Keratinocyte (primary cell): ENCODE measurements at regions not wholly inside any gene's neighbourhood (a gene's known extent, or its start where the extent isn't known, plus 50 kb on each side); places are given as distances from the start of the nearest gene placed in this dataset.

Experiments
- DNase-seq: peaks from one replicate; pipeline ENCODE4 v3.0.0-alpha.2; 2011; ENCODE audit warnings: low read depth, missing footprints, low spot score
- FAIRE-seq: peaks from 2 replicates; lab custom pipeline; 2011; peaks lifted over from hg19 to GRCh38; lab: Jason Lieb, UNC
- H2AFZ ChIP-seq: 2 replicates; pipeline ENCODE4 v1.6.0; 2012; ENCODE audit warnings: low read length, control low read depth, inconsistent platforms; ENCODE audit not compliant: control insufficient read depth
- H3K27ac ChIP-seq: 2 replicates; pipeline ENCODE4 v1.5.1; 2011; ENCODE audit warnings: low read length; ENCODE audit not compliant: control insufficient read depth, insufficient read depth
- H3K27me3 ChIP-seq: 3 replicates; pipeline ENCODE4 v1.6.0; 2011; ENCODE audit warnings: low read length; ENCODE audit not compliant: control insufficient read depth, insufficient read depth; ENCODE audit errors: extremely low read depth
- H3K36me3 ChIP-seq, 2 experiments: 2 replicates in 1 of 2; 3 replicates in 1 of 2; pipeline ENCODE4 v1.5.1; 2011; ENCODE audit warnings: low read length in 2 of 2, mild to moderate bottlenecking in 1 of 2; ENCODE audit not compliant: control insufficient read depth in 2 of 2, insufficient read depth in 2 of 2; ENCODE audit errors: extremely low read depth in 1 of 2
- H3K4me1 ChIP-seq: 3 replicates; pipeline ENCODE4 v1.5.1; 2011; ENCODE audit warnings: low read length; ENCODE audit not compliant: control insufficient read depth, insufficient read depth; ENCODE audit errors: extremely low read depth
- H3K4me2 ChIP-seq: 3 replicates; pipeline ENCODE4 v1.6.0; 2011; ENCODE audit warnings: low read depth, low read length; ENCODE audit not compliant: control insufficient read depth, insufficient read depth; ENCODE audit errors: extremely low read depth
- H3K4me3 ChIP-seq, 3 experiments: fragments of 200-600 bp in 1 of 3; sonication (generic) in 1 of 3; 2 replicates in 2 of 3; 3 replicates in 1 of 3; pipeline ENCODE4 v1.5.1; 2011 to 2016; ENCODE audit warnings: low read length in 3 of 3, mild to moderate bottlenecking in 3 of 3, control low read depth in 2 of 3, inconsistent platforms in 1 of 3, low read depth in 1 of 3, mixed read lengths in 1 of 3, mixed run types in 1 of 3, moderate library complexity in 1 of 3; ENCODE audit not compliant: control insufficient read depth in 2 of 3, insufficient read depth in 2 of 3; ENCODE audit errors: extremely low read depth in 1 of 3
- H3K79me2 ChIP-seq: 2 replicates; pipeline ENCODE4 v1.6.0; 2012; ENCODE audit warnings: low read length; ENCODE audit not compliant: control insufficient read depth, insufficient read depth
- H3K9ac ChIP-seq: 3 replicates; pipeline ENCODE4 v1.6.0; 2011; ENCODE audit warnings: low read length; ENCODE audit not compliant: control insufficient read depth, insufficient read depth; ENCODE audit errors: extremely low read depth
- H3K9me1 ChIP-seq: 3 replicates; pipeline ENCODE4 v1.6.0; 2011; ENCODE audit warnings: low read length; ENCODE audit not compliant: control insufficient read depth, insufficient read depth; ENCODE audit errors: extremely low read depth
- H3K9me3 ChIP-seq: 2 replicates; pipeline ENCODE4 v1.5.1; 2012; ENCODE audit warnings: low read depth, low read length; ENCODE audit not compliant: control insufficient read depth
- H4K20me1 ChIP-seq: 3 replicates; pipeline ENCODE4 v1.6.0; 2011; ENCODE audit warnings: low read length; ENCODE audit not compliant: control insufficient read depth, insufficient read depth; ENCODE audit errors: extremely low read depth
- EZH2 ChIP-seq: IDR thresholded peaks from one replicate; pipeline ENCODE4 v1.6.1; 2012; ENCODE audit warnings: inconsistent platforms, mild to moderate bottlenecking, low read length, moderate library complexity
- dilution Hi-C: fragments of 300-500 bp; cut with MboI; formaldehyde crosslinking; loops from one replicate; pipeline ENCODE4 v1.7.0; 2020; ENCODE audit warnings: low sequenced_read_pairs; ENCODE audit not compliant: extremely low pct_ligation_motif_present
- TF ChIP-seq, protein P1 (sequence below), 3 experiments: IDR thresholded peaks in 1 of 3; conservative IDR thresholded peaks in 1 of 3; optimal IDR thresholded peaks in 1 of 3; 2 replicates in 2 of 3; 3 replicates in 1 of 3; pipeline versions ENCODE3 to v1.5.1; 2011; ENCODE audit warnings: low read length in 3 of 3, mild to moderate bottlenecking in 3 of 3, moderate library complexity in 2 of 3, control low read depth in 1 of 3, inconsistent platforms in 1 of 3; ENCODE audit not compliant: insufficient read depth in 2 of 3; ENCODE audit errors: extremely low read depth in 1 of 3

DNA sequence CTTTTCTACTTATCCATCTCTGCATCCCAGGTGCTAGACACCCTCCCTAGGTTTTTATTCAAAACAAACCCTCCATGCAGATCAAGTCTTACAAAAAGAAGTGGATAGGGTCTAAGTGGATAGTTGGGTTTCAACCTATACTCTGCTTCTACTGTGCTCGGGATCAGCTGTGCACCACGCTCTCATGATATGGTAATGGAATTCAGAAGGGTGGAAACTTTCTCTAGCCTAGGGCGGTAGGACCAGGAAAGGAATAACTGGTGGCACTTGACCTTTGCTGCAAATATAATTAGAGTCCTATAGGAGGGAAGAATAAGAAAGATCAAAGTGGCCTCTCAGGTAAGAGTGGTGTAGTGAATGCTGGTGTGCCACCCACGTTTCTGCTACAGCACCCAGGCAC, 272.9 kb downstream of the GPD2 start:
- no peaks in the 10 kb centered on the region for H3K27me3 ChIP-seq
- H3K4me3 ChIP-seq = no peak overlapping the region
- no peak overlapping the region for H3K9ac ChIP-seq
- dilution Hi-C loops = no loop called here
- H3K4me1 ChIP-seq = peaks cover 10% of the 10 kb centered on the region
- H3K27ac ChIP-seq = no peak overlapping the region
- no peak overlapping the region for H3K4me2 ChIP-seq
- no peaks in the 10 kb centered on the region for H4K20me1 ChIP-seq
- no peak for DNase-seq
- no peaks in the 10 kb centered on the region for H3K36me3 ChIP-seq
- no peaks in the 10 kb centered on the region for H3K9me1 ChIP-seq
- TF ChIP-seq EZH2 = no peak
- TF ChIP-seq, protein P1, sequence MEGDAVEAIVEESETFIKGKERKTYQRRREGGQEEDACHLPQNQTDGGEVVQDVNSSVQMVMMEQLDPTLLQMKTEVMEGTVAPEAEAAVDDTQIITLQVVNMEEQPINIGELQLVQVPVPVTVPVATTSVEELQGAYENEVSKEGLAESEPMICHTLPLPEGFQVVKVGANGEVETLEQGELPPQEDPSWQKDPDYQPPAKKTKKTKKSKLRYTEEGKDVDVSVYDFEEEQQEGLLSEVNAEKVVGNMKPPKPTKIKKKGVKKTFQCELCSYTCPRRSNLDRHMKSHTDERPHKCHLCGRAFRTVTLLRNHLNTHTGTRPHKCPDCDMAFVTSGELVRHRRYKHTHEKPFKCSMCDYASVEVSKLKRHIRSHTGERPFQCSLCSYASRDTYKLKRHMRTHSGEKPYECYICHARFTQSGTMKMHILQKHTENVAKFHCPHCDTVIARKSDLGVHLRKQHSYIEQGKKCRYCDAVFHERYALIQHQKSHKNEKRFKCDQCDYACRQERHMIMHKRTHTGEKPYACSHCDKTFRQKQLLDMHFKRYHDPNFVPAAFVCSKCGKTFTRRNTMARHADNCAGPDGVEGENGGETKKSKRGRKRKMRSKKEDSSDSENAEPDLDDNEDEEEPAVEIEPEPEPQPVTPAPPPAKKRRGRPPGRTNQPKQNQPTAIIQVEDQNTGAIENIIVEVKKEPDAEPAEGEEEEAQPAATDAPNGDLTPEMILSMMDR (optimal IDR thresholded peaks at IDR 0.05 in 1 of 3, IDR thresholded peaks at IDR 0.05 in 1 of 3, conservative IDR thresholded peaks at IDR 0.05 in 1 of 3; ENCODE audit: extremely low read depth in 1 of 3, insufficient read depth in 2 of 3, low read length in 3 of 3) = no peak
- H3K79me2 ChIP-seq = no peaks in the 10 kb centered on the region
- FAIRE-seq = no peak
- no peak overlapping the region for H2AFZ ChIP-seq
- H3K9me3 ChIP-seq = no peaks in the 10 kb centered on the region

DNA sequence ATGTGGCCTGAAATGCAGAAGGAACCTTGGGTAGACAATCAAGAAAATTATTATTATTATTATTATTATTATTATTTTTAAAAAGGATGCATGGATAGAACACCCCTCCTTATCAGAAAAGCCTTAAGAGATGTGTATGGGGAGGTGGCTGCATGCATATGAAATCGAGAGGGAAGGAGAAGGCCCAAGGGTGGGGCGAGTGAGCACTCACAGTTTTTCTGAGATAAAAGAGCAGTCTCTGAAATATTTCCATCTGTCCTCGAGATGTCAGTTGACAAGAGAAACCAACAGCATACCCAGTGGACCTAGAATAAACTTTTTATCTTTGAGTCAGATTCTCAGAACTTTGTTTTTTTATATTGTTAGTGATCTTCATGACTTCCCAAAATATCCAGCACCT, 282.9 kb downstream of the GPD2 start:
- FAIRE-seq = no peak
- no peaks in the 10 kb centered on the region for H3K4me1 ChIP-seq
- dilution Hi-C loops = no loop called here
- H3K4me2 ChIP-seq = no peak overlapping the region
- H3K36me3 ChIP-seq = no peaks in the 10 kb centered on the region
- no peaks in the 10 kb centered on the region for H3K9me3 ChIP-seq
- H3K79me2 ChIP-seq = no peaks in the 10 kb centered on the region
- no peaks in the 10 kb centered on the region for H3K9me1 ChIP-seq
- H3K27me3 ChIP-seq = no peaks in the 10 kb centered on the region
- no peak overlapping the region for H3K4me3 ChIP-seq
- H4K20me1 ChIP-seq = no peaks in the 10 kb centered on the region
- H3K9ac ChIP-seq = no peak overlapping the region
- no peak for TF ChIP-seq EZH2
- TF ChIP-seq, protein P1 (optimal IDR thresholded peaks at IDR 0.05 in 1 of 3, IDR thresholded peaks at IDR 0.05 in 1 of 3, conservative IDR thresholded peaks at IDR 0.05 in 1 of 3; ENCODE audit: extremely low read depth in 1 of 3, insufficient read depth in 2 of 3, low read length in 3 of 3) = no peak
- H3K27ac ChIP-seq = no peak overlapping the region
- no peak overlapping the region for H2AFZ ChIP-seq
- DNase-seq = no peak
